ENCODE measurements at regions not wholly inside any gene's neighbourhood (a gene's known extent, or its start where the extent isn't known, plus 50 kb on each side); places are given as distances from the start of the nearest gene placed in this dataset.
"Not testable (repeated sequence)": the region's sequence is repeated elsewhere in the genome, so short reads cannot be mapped to it uniquely, and the experiment has no call there.

GRCh38 chr1:60489916-60490480 lies 416.4 kb upstream of the C1orf87 start:
- DNase-seq = not testable (repeated sequence)

DNA sequence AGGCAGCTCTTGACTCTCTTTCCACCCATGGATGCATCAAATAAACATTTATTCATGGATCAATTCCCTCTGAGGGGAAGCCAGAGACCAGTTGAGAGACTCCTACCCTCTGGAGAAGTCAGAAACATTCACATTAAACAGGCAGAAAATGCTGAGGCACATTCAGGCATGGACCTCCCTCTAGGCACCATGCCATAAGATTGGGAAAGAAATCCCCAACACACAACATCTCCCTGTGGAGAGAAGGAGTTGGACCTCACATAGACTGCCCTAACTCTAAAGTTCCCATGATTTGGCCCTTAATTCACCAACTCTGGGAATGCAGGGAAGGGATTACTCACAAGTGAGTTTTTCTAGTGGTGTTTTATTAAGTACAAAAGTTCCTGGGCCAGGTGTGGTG lies 415.3 kb upstream of the C1orf87 start:
- DNase-seq = no peak

DNA sequence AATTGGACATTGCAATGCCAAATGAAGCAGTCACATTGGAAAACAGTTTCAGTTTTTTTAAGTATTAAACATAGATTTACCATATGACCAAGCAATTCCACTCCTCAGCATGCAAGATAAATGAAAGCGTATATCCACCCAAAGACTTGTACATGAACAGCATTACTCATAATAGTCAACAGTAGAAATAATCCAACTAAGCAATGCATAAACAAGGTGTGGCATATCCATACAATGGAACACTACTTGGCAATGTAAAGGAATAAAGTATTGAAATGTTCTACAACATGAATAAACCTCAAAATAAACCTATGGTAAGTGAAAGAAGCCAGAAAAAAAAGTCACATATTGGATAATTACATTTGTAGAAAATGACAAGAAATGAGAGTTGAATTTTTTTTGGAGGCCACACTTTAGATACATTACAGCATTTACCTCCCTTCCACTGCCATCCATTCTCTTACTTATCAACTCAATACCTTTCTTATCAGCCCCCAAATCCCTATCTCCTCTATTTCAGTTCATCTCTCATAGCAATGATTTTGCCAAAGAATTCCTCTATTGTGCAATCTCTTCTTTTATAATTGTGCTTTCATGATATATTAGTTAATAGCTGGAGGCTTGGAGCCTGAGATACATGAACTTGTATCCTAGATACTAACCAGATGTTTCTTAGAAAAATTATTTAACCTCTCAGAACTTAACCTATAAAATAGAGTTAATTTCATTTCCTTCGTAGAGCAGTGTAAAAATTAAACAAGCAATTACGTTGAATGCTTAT lies 414.2 kb upstream of the C1orf87 start:
- DNase-seq = no peak

DNA sequence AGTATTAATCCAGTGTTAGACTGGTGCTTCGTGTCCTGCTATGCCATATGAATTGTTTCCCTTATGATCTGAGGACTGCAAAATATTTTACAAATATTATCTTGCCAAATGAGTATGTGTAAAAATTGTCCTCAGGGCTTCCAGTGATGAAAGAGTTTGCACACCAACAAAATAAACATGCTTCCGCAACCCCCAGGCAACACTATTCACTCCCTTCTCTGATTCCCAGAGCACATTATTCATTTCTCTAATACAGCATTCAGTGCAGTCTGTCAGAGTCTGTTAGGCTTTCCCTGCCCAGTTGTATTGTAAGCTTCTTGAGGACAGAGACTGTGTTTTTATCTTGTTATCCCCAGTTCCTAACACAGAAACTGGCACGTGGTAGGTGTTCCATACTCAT lies 409.9 kb upstream of the C1orf87 start:
- no peak for DNase-seq

DNA sequence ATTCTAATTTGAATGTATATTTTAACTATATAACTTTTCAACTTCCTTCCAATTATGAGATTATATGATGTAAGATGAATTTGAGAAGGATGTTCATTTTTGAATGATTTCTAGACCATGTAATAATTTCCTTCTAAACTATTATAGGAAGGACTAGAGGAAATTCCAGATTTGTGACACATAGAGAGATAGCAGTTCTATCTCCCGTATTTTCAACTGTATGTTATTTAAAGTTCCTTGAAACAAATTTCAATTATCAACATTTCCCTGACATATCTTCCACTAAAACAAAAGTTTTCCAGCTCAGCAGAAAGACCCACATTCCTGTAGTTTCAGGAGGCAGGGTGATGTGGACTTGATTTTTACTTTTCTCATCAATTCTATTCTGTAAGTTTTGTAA lies 396.7 kb upstream of the C1orf87 start:
- no peak for DNase-seq

DNA sequence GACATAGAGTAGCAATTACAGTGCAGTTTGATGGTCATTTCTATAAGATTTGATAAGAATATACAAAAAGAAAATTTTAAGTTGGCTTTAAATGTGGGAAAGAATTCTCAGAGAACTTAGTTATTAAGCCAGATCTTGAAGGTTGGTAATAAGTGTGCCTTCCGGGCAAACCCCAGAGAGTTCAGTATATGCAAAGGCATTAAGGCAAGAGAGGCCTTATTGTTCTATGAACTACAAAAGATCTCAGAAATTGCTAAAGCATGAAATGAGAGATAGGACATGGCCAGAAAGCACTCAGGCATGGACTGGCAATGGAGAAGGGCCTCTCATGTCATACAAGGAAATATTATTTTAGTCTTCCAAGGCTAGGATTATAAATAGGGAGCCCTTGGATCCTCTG lies 390.2 kb upstream of the C1orf87 start:
- no peak for DNase-seq

DNA sequence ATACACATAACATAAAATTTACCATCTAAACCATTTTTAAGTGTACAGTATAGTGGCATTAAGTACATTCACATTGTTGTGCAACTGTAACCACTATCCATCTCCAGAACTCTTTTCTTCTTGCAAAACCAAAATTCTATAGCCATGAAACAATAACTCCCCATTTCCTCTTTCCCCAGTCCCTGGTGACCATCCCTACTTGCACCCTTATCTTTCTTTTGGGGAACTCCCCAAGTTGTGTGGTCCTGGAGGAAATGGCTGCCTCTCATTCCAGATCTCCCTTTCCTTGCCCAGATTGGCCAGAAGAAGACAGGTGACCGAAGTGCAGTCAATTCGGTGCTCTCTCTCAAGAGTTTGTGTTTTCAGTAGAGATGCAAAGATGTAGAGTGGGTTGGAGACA lies 389.6 kb upstream of the C1orf87 start:
- DNase-seq = no peak

- DNase-seq = no peak
These were observed 388.5 kb upstream of the C1orf87 start for GRCh38 chr1:60461925-60462595.

GRCh38 chr1:60458111-60458510 lies 384.5 kb upstream of the C1orf87 start:
- DNase-seq = no peak

- DNase-seq = no peak
These were observed 376.3 kb upstream of the C1orf87 start for GRCh38 chr1:60449876-60450275.

DNA sequence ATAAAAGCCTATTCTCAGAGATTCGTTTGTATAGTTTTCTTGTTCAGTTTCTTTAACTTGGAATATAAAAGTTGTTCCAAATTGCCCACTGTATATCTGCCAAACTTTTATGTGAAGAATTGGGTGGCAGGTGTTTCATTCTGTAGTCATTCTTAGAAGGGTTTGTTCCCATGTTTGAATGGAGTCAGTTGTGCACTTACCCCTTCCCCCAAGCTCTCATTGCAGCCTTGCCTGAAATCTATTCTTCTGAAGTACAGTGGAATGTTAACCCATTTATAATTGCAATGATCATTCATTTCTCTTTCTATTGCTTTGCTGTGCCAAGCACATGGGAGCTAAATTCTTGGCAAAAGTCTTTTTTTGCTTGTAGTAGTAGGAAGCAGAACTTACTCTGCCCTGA lies 375.3 kb upstream of the C1orf87 start:
- no peak for DNase-seq

DNA sequence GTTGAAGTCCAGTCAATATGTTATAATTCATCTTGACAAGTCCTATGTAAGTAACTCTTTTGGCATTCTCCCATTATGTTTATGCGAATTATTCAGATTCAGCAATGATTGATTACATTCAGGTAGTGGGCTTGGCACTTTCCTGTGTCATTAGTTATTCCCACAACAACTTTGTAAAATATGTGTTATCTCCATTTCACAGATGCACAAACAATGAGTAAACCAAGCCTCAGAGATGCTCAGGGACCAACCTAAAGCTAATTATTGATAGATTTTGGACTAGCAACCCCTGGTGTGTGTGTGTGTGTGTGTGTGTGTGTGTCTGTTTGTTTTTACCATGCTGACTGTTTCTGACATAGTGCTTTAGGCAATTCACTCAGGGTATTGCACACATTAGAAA lies 371.1 kb upstream of the C1orf87 start:
- no peak for DNase-seq

GRCh38 chr1:60436186-60436585 lies 362.6 kb upstream of the C1orf87 start:
- DNase-seq = no peak

GRCh38 chr1:60431593-60431992 lies 358.0 kb upstream of the C1orf87 start:
- DNase-seq = no peak

GRCh38 chr1:60430375-60430774 lies 356.8 kb upstream of the C1orf87 start:
- no peak for DNase-seq

- DNase-seq = no peak
These were observed 354.6 kb upstream of the C1orf87 start for GRCh38 chr1:60428127-60428526.

DNA sequence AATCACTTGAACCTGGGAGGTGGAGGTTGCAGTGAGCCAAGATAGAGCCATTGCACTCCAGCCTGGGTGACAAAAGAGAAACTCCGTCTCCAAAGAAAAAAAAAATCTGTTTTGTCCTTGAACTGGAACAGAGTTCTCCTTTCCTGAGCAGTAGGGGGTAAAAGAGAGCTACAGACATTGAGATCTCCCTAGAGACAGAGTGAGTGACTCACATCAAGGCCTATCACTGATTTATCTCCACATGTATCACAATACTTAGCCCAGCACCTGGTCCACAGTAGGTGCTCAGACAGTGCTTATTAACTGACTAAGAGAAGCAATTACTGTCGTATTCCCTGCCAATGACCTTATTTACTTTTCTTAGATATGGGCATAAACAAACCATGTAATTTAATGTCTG lies 354.1 kb upstream of the C1orf87 start:
- DNase-seq = no peak

DNA sequence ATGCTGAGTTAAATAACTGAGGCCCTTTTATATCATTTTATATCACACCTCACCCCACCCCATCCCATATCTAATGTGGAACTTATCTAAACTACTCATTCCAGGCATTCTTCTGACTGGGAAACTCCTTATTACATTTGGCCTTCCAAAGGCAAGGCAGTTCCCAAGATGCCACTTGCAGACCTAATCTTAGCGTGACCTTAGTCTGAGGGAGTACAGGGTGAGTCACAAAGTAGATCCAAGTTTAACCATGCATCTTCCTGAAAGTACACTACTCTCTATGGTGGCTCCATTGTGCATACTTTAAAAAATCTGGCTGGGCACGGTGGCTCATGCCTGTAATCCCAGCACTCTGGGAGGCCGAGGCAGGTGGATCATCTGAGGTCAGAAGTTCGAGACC lies 353.6 kb upstream of the C1orf87 start:
- DNase-seq = no peak

DNA sequence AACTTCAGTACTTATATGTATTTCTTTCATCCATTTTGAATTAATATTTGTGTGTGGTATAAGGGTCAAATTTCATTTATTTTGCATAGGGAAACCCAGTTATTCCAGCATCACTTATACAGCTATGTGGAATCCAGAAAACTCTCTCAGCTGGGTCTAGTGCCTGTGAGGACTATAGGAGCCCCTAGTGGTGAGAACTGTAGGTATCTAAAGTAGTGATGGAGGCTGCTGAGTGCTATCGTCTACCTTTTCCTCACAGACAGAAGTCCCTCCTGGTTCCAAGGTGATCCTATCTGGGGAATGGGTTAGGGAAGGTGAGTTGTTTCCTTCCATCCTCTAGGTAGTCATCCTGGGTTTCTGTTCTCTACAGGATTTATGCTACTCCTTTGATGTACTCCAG lies 352.0 kb upstream of the C1orf87 start:
- DNase-seq = no peak

GRCh38 chr1:60423146-60423780 lies 349.7 kb upstream of the C1orf87 start:
- no peak for DNase-seq

GRCh38 chr1:60421965-60422364 lies 348.4 kb upstream of the C1orf87 start:
- no peak for DNase-seq

GRCh38 chr1:60419023-60419422 lies 345.5 kb upstream of the C1orf87 start:
- no peak for DNase-seq

- DNase-seq = no peak
These were observed 342.1 kb upstream of the C1orf87 start for GRCh38 chr1:60415696-60416095.

- DNase-seq = no peak
These were observed 339.5 kb upstream of the C1orf87 start for GRCh38 chr1:60413091-60413490.

All from activated gamma-delta T cell treated with Interleukin-2 at 50 U/mL for 16 hours (primary cell).